ENCODE measurements at regions not wholly inside any gene's neighbourhood (a gene's known extent, or its start where the extent isn't known, plus 50 kb on each side); places are given as distances from the start of the nearest gene placed in this dataset.
"Not testable (repeated sequence)": the region's sequence is repeated elsewhere in the genome, so short reads cannot be mapped to it uniquely, and the experiment has no call there.

- DNase-seq = no peak
Measured at GRCh38 chr9:16057541-16057940, 504.7 kb downstream of the CCDC171 start.

- no peak for DNase-seq
Measured at GRCh38 chr9:16058131-16058549, 505.3 kb downstream of the CCDC171 start.

- DNase-seq = no peak
Measured at GRCh38 chr9:16060436-16061129, 507.7 kb downstream of the CCDC171 start.

- DNase-seq = no peak
Measured at GRCh38 chr9:16062542-16063240, 509.8 kb downstream of the CCDC171 start.

- no peak for DNase-seq
Measured at GRCh38 chr9:16063241-16063591, 510.4 kb downstream of the CCDC171 start.

GRCh38 chr9:16064771-16065170 is 511.9 kb downstream of the CCDC171 start:
- DNase-seq = no peak

- not testable (repeated sequence) for DNase-seq
Measured at GRCh38 chr9:16066201-16066600, 513.4 kb downstream of the CCDC171 start.

GRCh38 chr9:16068476-16068875 is 515.6 kb downstream of the CCDC171 start:
- DNase-seq = no peak

- no peak for DNase-seq
Measured at GRCh38 chr9:16069249-16069648, 516.4 kb downstream of the CCDC171 start.

GRCh38 chr9:16069671-16070454 is 517.0 kb downstream of the CCDC171 start:
- DNase-seq = no peak

- no peak for DNase-seq
Measured at GRCh38 chr9:16070455-16071145, 517.8 kb downstream of the CCDC171 start.

- no peak for DNase-seq
Measured at GRCh38 chr9:16071400-16071799, 518.6 kb downstream of the CCDC171 start.

GRCh38 chr9:16074963-16075362 is 522.1 kb downstream of the CCDC171 start:
- no peak for DNase-seq

GRCh38 chr9:16075696-16076095 is 522.9 kb downstream of the CCDC171 start:
- no peak for DNase-seq

- DNase-seq = no peak
Measured at GRCh38 chr9:16076511-16076910, 523.7 kb downstream of the CCDC171 start.

- DNase-seq = no peak
Measured at GRCh38 chr9:16082796-16083195, 530.0 kb downstream of the CCDC171 start.

- no peak for DNase-seq
Measured at GRCh38 chr9:16085167-16085726, 532.4 kb downstream of the CCDC171 start.

GRCh38 chr9:16090907-16091629 is 538.2 kb downstream of the CCDC171 start:
- DNase-seq = no peak

- no peak for DNase-seq
Measured at GRCh38 chr9:16092142-16093091, 539.6 kb downstream of the CCDC171 start.

GRCh38 chr9:16098306-16098705 is 545.5 kb downstream of the CCDC171 start:
- no peak for DNase-seq
